GM20000 (cell line): ENCODE measurements at regions not wholly inside any gene's neighbourhood (a gene's known extent, or its start where the extent isn't known, plus 50 kb on each side); places are given as distances from the start of the nearest gene placed in this dataset.

Source experiments
- DNase-seq: peaks from one replicate; pipeline ENCODE4 v3.0.0; 2012; ENCODE audit warnings: low spot score
- CTCF ChIP-seq: IDR thresholded peaks from 2 replicates; pipeline ENCODE4 v1.5.1; 2012; ENCODE audit warnings: mild to moderate bottlenecking, control low read depth; ENCODE audit errors: extremely low read depth, missing control alignments

DNA sequence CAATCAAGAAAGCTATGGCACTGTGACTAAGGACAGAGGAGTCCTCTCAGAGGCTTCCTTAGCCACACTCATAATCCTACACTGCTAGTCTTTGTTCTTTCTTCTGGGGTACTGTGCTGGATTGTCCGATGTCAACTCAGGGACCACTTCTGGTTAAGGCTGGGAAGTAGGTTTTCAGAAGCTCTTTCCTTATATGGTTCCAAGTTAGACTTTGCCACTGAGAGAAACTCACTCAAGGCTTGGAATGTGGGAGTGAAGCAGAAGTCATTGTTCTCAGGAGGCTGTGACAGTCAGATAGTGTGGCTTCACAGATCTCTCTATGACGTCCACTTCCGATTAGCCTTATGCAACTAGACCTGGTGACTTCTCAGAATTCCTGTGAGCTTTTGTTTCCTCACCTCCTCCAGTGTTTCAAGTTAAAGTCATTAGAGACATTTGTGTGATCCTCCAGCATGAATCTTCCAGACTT is 317.3 kb upstream of the F9 start:
- TF ChIP-seq CTCF, result no peak
- no peak for DNase-seq

DNA sequence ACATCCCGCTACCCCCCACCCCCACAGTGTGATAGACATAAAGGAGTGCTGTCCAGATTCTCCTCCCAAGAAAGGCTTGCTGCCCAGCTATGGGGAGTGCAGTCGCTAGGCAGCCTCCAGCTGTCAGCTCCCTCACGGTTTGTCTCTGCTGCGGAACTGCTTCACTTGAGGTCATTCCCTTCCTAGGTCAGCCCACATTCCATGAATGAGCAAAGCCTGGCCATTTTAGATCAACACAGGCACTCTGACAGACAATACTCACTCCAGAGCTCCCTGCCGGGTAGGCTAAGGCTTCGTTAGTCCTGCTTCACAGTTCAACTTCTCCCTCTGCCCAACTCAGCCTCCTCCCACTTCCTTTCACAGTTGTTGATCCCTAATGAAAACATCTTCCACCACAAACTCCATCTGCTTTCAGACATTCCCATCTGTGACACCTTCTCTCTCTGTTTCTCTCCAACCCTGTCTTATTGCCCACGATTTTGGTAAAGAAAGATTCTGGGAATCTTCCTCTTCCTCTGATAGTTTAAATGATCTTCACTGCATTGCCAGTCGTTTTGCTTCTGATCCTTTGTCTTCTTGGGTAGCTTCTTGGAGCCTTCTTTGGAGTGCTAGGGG is 318.9 kb upstream of the F9 start:
- TF ChIP-seq CTCF, result no peak
- no peak for DNase-seq

DNA sequence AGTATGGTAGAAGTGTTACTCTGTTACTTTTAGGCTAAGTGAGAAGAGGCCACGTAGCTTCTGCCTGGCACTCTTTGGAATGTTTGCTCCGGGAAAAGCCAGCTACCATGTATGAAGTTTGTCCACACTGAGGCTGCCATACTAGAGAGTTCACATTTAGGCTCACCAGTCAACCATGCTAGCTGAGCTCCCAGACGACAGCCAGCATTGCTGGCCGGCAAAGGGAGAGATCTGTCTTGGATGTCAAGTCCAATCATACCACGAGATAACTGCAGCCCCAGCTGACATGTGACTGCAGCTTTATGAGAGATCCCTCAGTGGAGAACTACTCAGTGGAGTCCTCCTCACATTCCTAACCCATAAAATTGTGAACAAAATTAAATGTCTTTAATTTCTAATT is 321.2 kb upstream of the F9 start:
- no peak for TF ChIP-seq CTCF
- DNase-seq, result no peak

DNA sequence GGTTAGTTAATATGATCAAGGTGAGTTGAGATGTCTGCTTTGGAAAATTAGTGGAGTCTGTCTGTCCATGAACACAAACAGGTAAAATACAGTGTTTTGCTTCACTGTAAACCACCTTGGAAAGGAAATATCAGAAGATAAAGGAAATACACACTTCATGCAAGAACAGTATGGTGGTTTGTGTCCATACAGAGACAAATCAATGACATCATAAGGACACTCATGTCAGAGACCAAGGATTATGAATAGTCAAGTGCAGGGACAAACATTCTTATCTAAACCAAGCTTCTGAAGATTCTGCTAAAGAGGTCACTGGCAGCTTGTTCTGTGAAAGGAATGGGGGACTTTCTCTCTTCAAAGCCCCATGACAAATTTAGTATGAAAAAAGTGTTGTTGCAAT is 322.9 kb upstream of the F9 start:
- TF ChIP-seq CTCF, result no peak
- no peak for DNase-seq

- no peak for TF ChIP-seq CTCF
Observed at GRCh38 chrX:139206914-139207313, 323.6 kb upstream of the F9 start.

GRCh38 chrX:139204898-139205667 is 325.5 kb upstream of the F9 start:
- DNase-seq, result no peak
- TF ChIP-seq CTCF, result no peak

More at GRCh38 chrX:139206914-139207313, 323.6 kb upstream of the F9 start:
- no peak for DNase-seq

GRCh38 chrX:139204571-139204897 is 326.0 kb upstream of the F9 start:
- DNase-seq, result no peak
- no peak for TF ChIP-seq CTCF
